Neural progenitor cell (in vitro differentiated cells): ENCODE measurements at regions not wholly inside any gene's neighbourhood (a gene's known extent, or its start where the extent isn't known, plus 50 kb on each side); places are given as distances from the start of the nearest gene placed in this dataset.
"Not testable (repeated sequence)": the region's sequence is repeated elsewhere in the genome, so short reads cannot be mapped to it uniquely, and the experiment has no call there.

ENCODE experiments used
- EZH2 ChIP-seq: fragments of 200-600 bp; sonication (generic); IDR thresholded peaks from 2 replicates; pipeline ENCODE4 v1.6.1; 2017; ENCODE audit warnings: antibody characterized with exemption, mild to moderate bottlenecking, moderate library complexity
- EZH2phosphoT487 ChIP-seq: fragments of 200-600 bp; sonication (generic); IDR thresholded peaks from 2 replicates; pipeline ENCODE4 v1.6.1; 2017; ENCODE audit warnings: antibody characterized with exemption
- TF ChIP-seq, protein P1 (sequence below): fragments of 200-600 bp; sonication (generic); IDR thresholded peaks from 2 replicates; pipeline ENCODE4 v1.5.1; 2017; ENCODE audit warnings: antibody characterized with exemption, mild to moderate bottlenecking

DNA sequence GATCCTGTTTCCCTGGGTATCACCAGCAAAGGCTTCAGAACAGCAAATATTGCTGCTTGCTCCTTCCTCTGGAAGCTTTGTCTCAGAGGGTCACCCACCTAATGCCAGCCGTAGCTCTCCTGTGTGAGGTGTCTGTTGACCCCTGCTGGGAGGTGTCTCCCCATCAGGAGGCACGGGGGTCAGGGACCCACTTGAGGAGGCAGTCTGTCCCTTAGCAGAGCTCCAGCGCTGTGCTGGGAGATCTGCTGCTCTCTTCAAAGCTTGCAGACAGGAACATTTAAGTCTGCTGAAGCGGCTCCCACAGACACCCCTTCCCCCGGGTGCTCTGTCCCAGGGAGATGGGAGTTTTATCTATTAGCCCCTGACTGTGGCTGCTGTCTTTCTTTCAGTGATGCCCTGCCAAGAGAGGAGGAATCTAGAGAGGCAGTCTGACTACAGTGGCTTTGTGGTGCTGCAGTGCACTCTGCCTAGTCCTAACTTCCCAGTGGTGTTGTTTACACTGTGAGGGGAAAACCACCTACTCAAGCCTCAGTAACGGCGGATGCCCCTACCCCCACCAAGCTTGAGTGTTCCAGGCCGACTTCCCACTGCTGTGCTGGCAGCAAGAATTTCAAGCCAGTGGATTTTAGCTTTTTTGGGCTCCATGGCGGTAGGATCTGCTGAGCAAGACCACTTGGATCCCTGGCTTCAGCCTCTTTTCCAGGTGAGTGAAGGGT is 593.1 kb upstream of the CADM2 start:
- TF ChIP-seq, protein P1, sequence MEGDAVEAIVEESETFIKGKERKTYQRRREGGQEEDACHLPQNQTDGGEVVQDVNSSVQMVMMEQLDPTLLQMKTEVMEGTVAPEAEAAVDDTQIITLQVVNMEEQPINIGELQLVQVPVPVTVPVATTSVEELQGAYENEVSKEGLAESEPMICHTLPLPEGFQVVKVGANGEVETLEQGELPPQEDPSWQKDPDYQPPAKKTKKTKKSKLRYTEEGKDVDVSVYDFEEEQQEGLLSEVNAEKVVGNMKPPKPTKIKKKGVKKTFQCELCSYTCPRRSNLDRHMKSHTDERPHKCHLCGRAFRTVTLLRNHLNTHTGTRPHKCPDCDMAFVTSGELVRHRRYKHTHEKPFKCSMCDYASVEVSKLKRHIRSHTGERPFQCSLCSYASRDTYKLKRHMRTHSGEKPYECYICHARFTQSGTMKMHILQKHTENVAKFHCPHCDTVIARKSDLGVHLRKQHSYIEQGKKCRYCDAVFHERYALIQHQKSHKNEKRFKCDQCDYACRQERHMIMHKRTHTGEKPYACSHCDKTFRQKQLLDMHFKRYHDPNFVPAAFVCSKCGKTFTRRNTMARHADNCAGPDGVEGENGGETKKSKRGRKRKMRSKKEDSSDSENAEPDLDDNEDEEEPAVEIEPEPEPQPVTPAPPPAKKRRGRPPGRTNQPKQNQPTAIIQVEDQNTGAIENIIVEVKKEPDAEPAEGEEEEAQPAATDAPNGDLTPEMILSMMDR: not testable (repeated sequence)
- TF ChIP-seq EZH2, EZH2phosphoT487: not testable (repeated sequence)
